ENCODE measurements at regions not wholly inside any gene's neighbourhood (a gene's known extent, or its start where the extent isn't known, plus 50 kb on each side); places are given as distances from the start of the nearest gene placed in this dataset.

DNA sequence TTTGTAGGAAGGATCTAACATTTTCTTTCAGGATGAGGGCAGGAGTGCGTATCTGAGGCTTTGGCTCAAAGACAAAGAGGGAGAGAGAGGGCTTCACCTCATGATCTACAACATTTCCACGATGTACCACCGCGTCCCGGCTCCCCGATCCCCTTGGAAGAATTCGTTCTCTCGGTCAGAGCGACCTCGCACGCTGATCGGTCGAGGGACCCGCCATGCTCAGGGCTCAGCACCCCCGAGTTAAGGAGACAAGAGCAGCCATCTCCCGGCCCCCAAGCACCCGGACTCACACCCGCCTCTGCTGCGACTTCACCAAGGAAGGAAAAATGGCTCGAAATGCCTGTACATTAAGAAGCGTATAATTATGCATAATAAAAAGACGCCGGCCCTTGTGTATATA is 89.5 kb upstream of the RPL38 start:
- Histone ChIP-seq H3K4me2 (ENCODE audit: insufficient read depth in 1 of 2, low read depth in 2 of 2, low read length in 2 of 2) (no peak overlapping the region), H2AFZ (ENCODE audit: low read length) (no peak overlapping the region), H2BK120ac (replicated peaks; ENCODE audit: low read depth, low read length) (no peak overlapping the region), H3K36me3 (ENCODE audit: control insufficient read depth in 2 of 4, insufficient read depth in 4 of 4, low read length in 3 of 4) (no peaks in the 10 kb centered on the region), H3K9ac (replicated peaks in 1 of 4; ENCODE audit: extremely low read depth in 1 of 4, low read depth in 3 of 4, low read length in 3 of 4) (no peak overlapping the region), H3K9me3 (ENCODE audit: insufficient read depth in 2 of 2, low read depth in 1 of 2, low read length in 1 of 2) (no peaks in the 10 kb centered on the region; a peak in 1 of 4 replicates), H3K4me1 (replicated peaks in 1 of 4; ENCODE audit: control insufficient read depth in 3 of 4, insufficient read depth in 4 of 4, low read length in 3 of 4) (peaks cover 18 to 33% (median 27%) of the 10 kb centered on the region in 4 experiments), H2AK5ac (ENCODE audit: low read depth, low read length) (no peak overlapping the region), H2BK20ac (ENCODE audit: low read length) (no peak overlapping the region), H3K79me2 (ENCODE audit: control insufficient read depth in 1 of 2, insufficient read depth in 2 of 2, low read length in 2 of 2) (no peaks in the 10 kb centered on the region), H4K20me1 (replicated peaks in 1 of 2; ENCODE audit: control insufficient read depth in 1 of 2, insufficient read depth in 2 of 2, low read length in 2 of 2) (no peaks in the 10 kb centered on the region), H3K56ac (replicated peaks; ENCODE audit: insufficient read length, low read depth, low read length) (no peak overlapping the region), H3K79me1 (ENCODE audit: low read depth, low read length) (no peaks in the 10 kb centered on the region), H3K27me3 (replicated peaks in 1 of 4; ENCODE audit: control insufficient read depth in 3 of 4, extremely low read depth in 1 of 4, insufficient read depth in 3 of 4, low read length in 3 of 4) (no peaks in the 10 kb centered on the region; a peak in 1 of 7 replicates), H2BK5ac (ENCODE audit: low read depth, low read length) (no peak overlapping the region), H3K14ac (ENCODE audit: insufficient read length) (no peak overlapping the region), H2BK12ac (ENCODE audit: low read depth, low read length) (no peak overlapping the region), H3K4ac (replicated peaks; ENCODE audit: insufficient read length, low read depth, low read length) (no peak overlapping the region), H4K91ac (replicated peaks; ENCODE audit: insufficient read length, low read length) (no peak overlapping the region), H3K23me2 (ENCODE audit: low read depth, low read length) (no peaks in the 10 kb centered on the region), H4K8ac (ENCODE audit: extremely low read depth, insufficient read depth, low read length) (no peak overlapping the region), H3K4me3 (ENCODE audit: extremely low read depth in 1 of 4, insufficient read depth in 2 of 4, low read depth in 3 of 4, low read length in 4 of 4) (no peak overlapping the region), H3K23ac (ENCODE audit: insufficient read length) (no peak overlapping the region), H2BK15ac (ENCODE audit: low read length) (no peak overlapping the region), H4K5ac (ENCODE audit: insufficient read length, low read depth, low read length) (no peak overlapping the region), H3K18ac (ENCODE audit: extremely low read depth, low read length) (no peak overlapping the region), H3K27ac (ENCODE audit: low read depth, low read length) (no peak overlapping the region)
- FAIRE-seq: no peak
- ChIA-PET POLR2A (ENCODE audit: partially characterized antibody) (no interaction called here), CTCF (ENCODE audit: partially characterized antibody) (interaction anchor here (1.2 to 7.7 kb wide), 5 partner anchors 24 to 124 kb away, joined by 3 to 36 read pairs (median 4); no protein-coding TSS in a partner anchor)
- no peak for DNase-seq (ENCODE audit: low read depth in 1 of 2, low spot score in 2 of 2)
- 90% methylated on average over 22 of the region's 23 CpGs; no CpG with 5 or more reads in 1 of the 2 experiments for WGBS, 2 experiments (ENCODE audit: extremely low coverage in 1 of 2, insufficient coverage in 1 of 2, insufficient read length in 1 of 2, insufficient replicate concordance in 2 of 2, low coverage in 1 of 2, low lambda C conversion rate in 2 of 2, missing lambda C conversion rate in 1 of 2)
- TF ChIP-seq EP300 (IDR thresholded peaks at IDR 0.05; ENCODE audit: borderline replicate concordance in 1 of 2, low read depth in 2 of 2, low read length in 2 of 2) (no peak), POLR2AphosphoS5 (IDR thresholded peaks at IDR 0.05; ENCODE audit: low read depth, low read length) (no peak), RFX5 (IDR thresholded peaks at IDR 0.05; ENCODE audit: borderline replicate concordance, low read depth, low read length) (no peak), TEAD4 (IDR thresholded peaks at IDR 0.05; ENCODE audit: low read depth, low read length) (no peak), RXRA (IDR thresholded peaks at IDR 0.05; ENCODE audit: insufficient read depth, low read depth, low read length) (no peak), BRCA1 (IDR thresholded peaks at IDR 0.05; ENCODE audit: low read depth, low read length) (no peak), MAFK (IDR thresholded peaks at IDR 0.05; ENCODE audit: low read depth, low read length) (no peak)
- TF ChIP-seq, protein P1, sequence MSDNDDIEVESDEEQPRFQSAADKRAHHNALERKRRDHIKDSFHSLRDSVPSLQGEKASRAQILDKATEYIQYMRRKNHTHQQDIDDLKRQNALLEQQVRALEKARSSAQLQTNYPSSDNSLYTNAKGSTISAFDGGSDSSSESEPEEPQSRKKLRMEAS (IDR thresholded peaks at IDR 0.05): no peak
- TF ChIP-seq, protein P2, sequence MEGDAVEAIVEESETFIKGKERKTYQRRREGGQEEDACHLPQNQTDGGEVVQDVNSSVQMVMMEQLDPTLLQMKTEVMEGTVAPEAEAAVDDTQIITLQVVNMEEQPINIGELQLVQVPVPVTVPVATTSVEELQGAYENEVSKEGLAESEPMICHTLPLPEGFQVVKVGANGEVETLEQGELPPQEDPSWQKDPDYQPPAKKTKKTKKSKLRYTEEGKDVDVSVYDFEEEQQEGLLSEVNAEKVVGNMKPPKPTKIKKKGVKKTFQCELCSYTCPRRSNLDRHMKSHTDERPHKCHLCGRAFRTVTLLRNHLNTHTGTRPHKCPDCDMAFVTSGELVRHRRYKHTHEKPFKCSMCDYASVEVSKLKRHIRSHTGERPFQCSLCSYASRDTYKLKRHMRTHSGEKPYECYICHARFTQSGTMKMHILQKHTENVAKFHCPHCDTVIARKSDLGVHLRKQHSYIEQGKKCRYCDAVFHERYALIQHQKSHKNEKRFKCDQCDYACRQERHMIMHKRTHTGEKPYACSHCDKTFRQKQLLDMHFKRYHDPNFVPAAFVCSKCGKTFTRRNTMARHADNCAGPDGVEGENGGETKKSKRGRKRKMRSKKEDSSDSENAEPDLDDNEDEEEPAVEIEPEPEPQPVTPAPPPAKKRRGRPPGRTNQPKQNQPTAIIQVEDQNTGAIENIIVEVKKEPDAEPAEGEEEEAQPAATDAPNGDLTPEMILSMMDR (IDR thresholded peaks at IDR 0.05; ENCODE audit: control extremely low read depth in 1 of 3, insufficient read depth in 1 of 3, low read depth in 1 of 3, low read length in 3 of 3): no peak
- TF ChIP-seq, protein P3, sequence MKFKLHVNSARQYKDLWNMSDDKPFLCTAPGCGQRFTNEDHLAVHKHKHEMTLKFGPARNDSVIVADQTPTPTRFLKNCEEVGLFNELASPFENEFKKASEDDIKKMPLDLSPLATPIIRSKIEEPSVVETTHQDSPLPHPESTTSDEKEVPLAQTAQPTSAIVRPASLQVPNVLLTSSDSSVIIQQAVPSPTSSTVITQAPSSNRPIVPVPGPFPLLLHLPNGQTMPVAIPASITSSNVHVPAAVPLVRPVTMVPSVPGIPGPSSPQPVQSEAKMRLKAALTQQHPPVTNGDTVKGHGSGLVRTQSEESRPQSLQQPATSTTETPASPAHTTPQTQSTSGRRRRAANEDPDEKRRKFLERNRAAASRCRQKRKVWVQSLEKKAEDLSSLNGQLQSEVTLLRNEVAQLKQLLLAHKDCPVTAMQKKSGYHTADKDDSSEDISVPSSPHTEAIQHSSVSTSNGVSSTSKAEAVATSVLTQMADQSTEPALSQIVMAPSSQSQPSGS (IDR thresholded peaks at IDR 0.05; ENCODE audit: low read length): no peak
